ENCODE measurements at regions not wholly inside any gene's neighbourhood (a gene's known extent, or its start where the extent isn't known, plus 50 kb on each side); places are given as distances from the start of the nearest gene placed in this dataset.

- TF ChIP-seq POLR2A (IDR thresholded peaks at IDR 0.05) (no peak), CTCF (IDR thresholded peaks at IDR 0.05) (no peak), POLR2AphosphoS5 (IDR thresholded peaks at IDR 0.05) (no peak)
Observed at GRCh38 chr12:126648074-126648473, 1582.8 kb downstream of the AACS start.

Data from stomach (tissue), 4 donors.